CD4-positive, CD25-positive, alpha-beta regulatory T cell (primary cell): ENCODE measurements at regions not wholly inside any gene's neighbourhood (a gene's known extent, or its start where the extent isn't known, plus 50 kb on each side); places are given as distances from the start of the nearest gene placed in this dataset.

Source experiments
- ATAC-seq, 2 donors: fragments of 150-1000 bp; cut with Tn5 transposase; one replicate each; pipeline ENCODE4 v1.10.0; 2021; ENCODE audit warnings: low read depth in 2 of 2, moderate number of reproducible peaks in 2 of 2, moderate library complexity in 1 of 2
- DNase-seq, 3 donors: peaks; one replicate each; pipeline versions ENCODE4 v3.0.0 to v3.0.0-alpha.2; 2012 to 2022; ENCODE audit warnings: mixed read lengths in 1 of 3
- H3K27ac ChIP-seq: one replicate; pipeline ENCODE4 v1.7.0; 2013; ENCODE audit warnings: mild to moderate bottlenecking, low read length; ENCODE audit not compliant: insufficient read depth, poor library complexity, severe bottlenecking
- H3K27me3 ChIP-seq: one replicate; pipeline ENCODE4 v1.7.0; 2013; ENCODE audit warnings: low read length; ENCODE audit not compliant: control insufficient read depth, insufficient read depth
- H3K36me3 ChIP-seq: one replicate; pipeline ENCODE4 v1.7.0; 2013; ENCODE audit warnings: mild to moderate bottlenecking, low read length, moderate library complexity; ENCODE audit not compliant: control insufficient read depth, insufficient read depth
- H3K4me1 ChIP-seq: 2 replicates; pipeline ENCODE4 v1.7.0; 2013; ENCODE audit warnings: mild to moderate bottlenecking, low read length; ENCODE audit not compliant: insufficient read depth, control insufficient read depth, poor library complexity, severe bottlenecking
- H3K4me3 ChIP-seq: one replicate; pipeline ENCODE4 v1.7.0; 2013; ENCODE audit warnings: low read depth, mild to moderate bottlenecking, low read length, moderate library complexity
- H3K9me3 ChIP-seq, 2 experiments: 1 replicate in 1 of 2; 2 replicates in 1 of 2; pipeline ENCODE4 v1.7.0; 2013; ENCODE audit warnings: low read length in 2 of 2, mild to moderate bottlenecking in 1 of 2, moderate library complexity in 1 of 2; ENCODE audit not compliant: control insufficient read depth in 2 of 2
- H3K27ac Mint-ChIP-seq, 3 donors: one replicate each; pipeline ENCODE4 v1.8.0; 2020 to 2022; ENCODE audit warnings: mild to moderate bottlenecking in 3 of 3, mixed read lengths in 3 of 3, moderate library complexity in 2 of 3
- H3K27me3 Mint-ChIP-seq: one replicate; pipeline ENCODE4 v1.8.0; 2022; ENCODE audit warnings: mild to moderate bottlenecking, mixed read lengths
- H3K36me3 Mint-ChIP-seq: one replicate; pipeline ENCODE4 v1.8.0; 2020; ENCODE audit warnings: mixed read lengths
- H3K4me1 Mint-ChIP-seq, 4 donors: one replicate each; pipeline ENCODE4 v1.8.0; 2020 to 2022; ENCODE audit warnings: mixed read lengths in 4 of 4, mild to moderate bottlenecking in 1 of 4
- H3K4me3 Mint-ChIP-seq, 4 donors: one replicate each; pipeline ENCODE4 v1.8.0; 2020 to 2022; ENCODE audit warnings: mild to moderate bottlenecking in 4 of 4, mixed read lengths in 4 of 4, moderate library complexity in 3 of 4
- H3K9me3 Mint-ChIP-seq, 7 donors: one replicate each; pipeline ENCODE4 v1.8.0; 2020 to 2022; ENCODE audit warnings: mixed read lengths in 7 of 7, mild to moderate bottlenecking in 3 of 7, moderate library complexity in 2 of 7

GRCh38 chr2:235399895-235400294 lies 93.9 kb upstream of the AGAP1 start:
- no peak overlapping the region for H3K27ac Mint-ChIP-seq
- no peak overlapping the region for H3K4me3 ChIP-seq
- no peaks in the 10 kb centered on the region for H3K36me3 Mint-ChIP-seq
- no peaks in the 10 kb centered on the region for H3K4me1 ChIP-seq
- no peaks in the 10 kb centered on the region for H3K27me3 ChIP-seq
- no peak overlapping the region for H3K27ac ChIP-seq
- peaks cover 13% of the 10 kb centered on the region for H3K27me3 Mint-ChIP-seq
- H3K9me3 ChIP-seq, result peaks cover 0 to 2% of the 10 kb centered on the region in 2 experiments
- ATAC-seq (no peak), DNase-seq (no peak)
- no peaks in the 10 kb centered on the region for H3K36me3 ChIP-seq
- no peak overlapping the region for H3K4me3 Mint-ChIP-seq
- peaks cover 0 to 7% (median 0%) of the 10 kb centered on the region in 4 donors for H3K4me1 Mint-ChIP-seq
- H3K9me3 Mint-ChIP-seq, result peaks cover 0 to 5% (median 3%) of the 10 kb centered on the region in 7 donors

GRCh38 chr2:235402422-235402821 lies 91.4 kb upstream of the AGAP1 start:
- H3K27ac Mint-ChIP-seq, result no peak overlapping the region
- DNase-seq (no peak), ATAC-seq (no peak)
- peaks cover 8% of the 10 kb centered on the region for H3K27me3 Mint-ChIP-seq
- H3K4me1 Mint-ChIP-seq, result no peaks in the 10 kb centered on the region
- no peak overlapping the region for H3K4me3 ChIP-seq
- no peaks in the 10 kb centered on the region for H3K27me3 ChIP-seq
- H3K36me3 ChIP-seq, result no peaks in the 10 kb centered on the region
- H3K9me3 Mint-ChIP-seq, result peaks cover 0 to 5% (median 0%) of the 10 kb centered on the region in 7 donors
- no peak overlapping the region for H3K4me3 Mint-ChIP-seq
- peaks cover 0 to under 1% of the 10 kb centered on the region in 2 experiments for H3K9me3 ChIP-seq
- H3K36me3 Mint-ChIP-seq, result no peaks in the 10 kb centered on the region
- H3K4me1 ChIP-seq, result no peaks in the 10 kb centered on the region
- H3K27ac ChIP-seq, result no peak overlapping the region

DNA sequence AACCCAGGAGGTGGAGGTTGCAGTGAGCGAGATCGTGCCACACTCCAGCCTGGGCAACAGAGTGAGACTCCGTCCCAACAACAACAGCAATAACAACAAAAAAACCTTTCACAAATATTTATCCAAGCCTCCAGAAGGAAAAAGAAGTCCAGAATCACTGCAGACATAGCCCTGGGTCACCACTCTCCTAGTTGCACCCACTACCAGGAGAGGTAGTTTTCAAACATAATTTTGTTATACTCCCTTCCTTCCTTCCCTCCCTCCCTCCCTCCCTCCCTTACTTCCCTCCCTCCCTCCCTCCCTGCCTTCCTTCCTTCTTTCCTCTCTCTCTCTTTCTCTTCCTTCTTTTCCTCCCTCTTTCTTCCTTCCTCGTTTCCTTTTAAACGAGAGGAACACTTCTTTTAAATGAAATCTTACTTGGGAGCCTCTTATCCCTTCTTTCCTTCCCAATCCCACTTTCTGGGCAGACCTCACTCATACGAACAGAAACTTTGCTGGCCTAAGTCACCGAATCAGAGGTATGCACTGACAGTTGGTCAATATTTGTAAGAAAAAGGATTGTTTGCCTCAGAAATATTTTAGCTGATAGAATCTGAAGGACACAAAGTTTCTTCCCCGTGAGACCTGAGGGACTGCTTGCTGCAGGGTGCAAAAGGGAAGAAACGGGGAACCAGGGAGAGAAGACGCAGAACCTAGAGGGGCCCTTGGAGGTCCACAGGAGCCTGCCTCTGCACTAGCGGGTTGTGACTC lies 88.1 kb upstream of the AGAP1 start:
- Histone ChIP-seq H3K27ac (no peak overlapping the region), H3K27me3 (no peaks in the 10 kb centered on the region), H3K4me1 (no peaks in the 10 kb centered on the region), H3K9me3 (no peaks in the 10 kb centered on the region), H3K4me3 (no peak overlapping the region), H3K36me3 (no peaks in the 10 kb centered on the region)
- DNase-seq, result no peak
- no peaks in the 10 kb centered on the region for H3K36me3 Mint-ChIP-seq
- H3K27ac Mint-ChIP-seq, result no peak overlapping the region
- peaks cover 8% of the 10 kb centered on the region for H3K27me3 Mint-ChIP-seq
- ATAC-seq, result no peak
- no peak overlapping the region for H3K4me3 Mint-ChIP-seq
- H3K4me1 Mint-ChIP-seq, result no peaks in the 10 kb centered on the region
- H3K9me3 Mint-ChIP-seq, result peaks cover 0 to 7% (median 0%) of the 10 kb centered on the region in 7 donors

DNA sequence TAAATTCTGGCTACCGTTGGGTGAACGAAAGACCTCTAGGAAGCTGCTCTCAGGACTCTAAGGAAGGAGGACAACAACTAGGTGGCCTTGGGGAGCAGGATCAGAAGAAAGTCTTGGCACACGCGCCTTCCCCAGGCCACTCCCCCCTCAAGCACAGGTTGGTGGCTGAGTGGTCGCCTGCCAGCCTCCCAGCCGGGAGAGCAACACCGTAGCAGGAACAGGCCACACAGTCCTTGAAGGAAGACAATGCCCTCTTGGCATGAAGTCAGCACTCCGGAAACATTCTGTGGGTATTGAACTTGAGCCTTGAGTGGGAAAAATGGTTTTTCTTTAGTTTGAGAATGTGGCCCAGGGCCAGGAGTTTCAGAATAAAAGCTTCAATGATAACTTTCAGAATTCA lies 87.4 kb upstream of the AGAP1 start:
- Histone ChIP-seq H3K9me3 (no peaks in the 10 kb centered on the region), H3K4me1 (no peaks in the 10 kb centered on the region), H3K4me3 (no peak overlapping the region), H3K36me3 (no peaks in the 10 kb centered on the region), H3K27me3 (no peaks in the 10 kb centered on the region), H3K27ac (no peak overlapping the region)
- no peak overlapping the region for H3K27ac Mint-ChIP-seq
- peaks cover 0 to 3% (median 0%) of the 10 kb centered on the region in 7 donors for H3K9me3 Mint-ChIP-seq
- ATAC-seq (no peak), DNase-seq (no peak)
- no peaks in the 10 kb centered on the region for H3K36me3 Mint-ChIP-seq
- H3K27me3 Mint-ChIP-seq, result peaks cover 8% of the 10 kb centered on the region
- no peaks in the 10 kb centered on the region for H3K4me1 Mint-ChIP-seq
- no peak overlapping the region for H3K4me3 Mint-ChIP-seq

DNA sequence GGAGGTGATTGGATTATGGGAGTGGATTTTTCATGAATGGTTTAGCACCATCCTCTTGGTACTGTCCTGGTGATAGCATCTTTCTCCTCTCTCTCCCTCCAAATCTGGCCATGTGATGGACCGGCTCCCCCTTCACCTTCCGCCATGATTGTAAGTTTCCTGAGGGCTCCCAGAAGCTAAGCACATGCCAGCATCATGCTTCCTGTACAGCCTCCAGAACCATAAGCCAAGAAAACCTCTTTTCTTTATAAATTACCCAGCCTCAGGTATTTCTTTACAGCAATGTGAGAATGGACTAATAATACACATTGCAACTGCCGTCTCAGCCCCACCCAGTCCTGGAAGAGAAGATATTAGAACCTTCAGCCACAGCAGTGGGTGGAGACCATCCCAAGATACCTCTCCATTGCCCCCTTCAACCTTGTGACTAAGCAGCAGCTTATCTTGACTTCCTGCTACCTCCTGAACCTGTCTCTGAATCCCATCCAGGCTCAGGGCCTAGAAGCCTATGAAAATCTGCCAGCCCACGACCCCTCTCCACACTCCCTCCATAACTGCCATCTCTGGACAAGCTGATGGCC lies 81.8 kb upstream of the AGAP1 start:
- H3K27ac Mint-ChIP-seq, result peak overlapping the region in 1 of 3 donors; percentile 44
- no peaks in the 10 kb centered on the region for H3K4me1 Mint-ChIP-seq
- ATAC-seq (no peak), DNase-seq (no peak)
- Histone ChIP-seq H3K36me3 (no peaks in the 10 kb centered on the region), H3K27me3 (no peaks in the 10 kb centered on the region), H3K9me3 (no peaks in the 10 kb centered on the region), H3K4me3 (no peak overlapping the region), H3K27ac (no peak overlapping the region), H3K4me1 (no peaks in the 10 kb centered on the region)
- H3K9me3 Mint-ChIP-seq, result peaks cover 0 to 10% (median 0%) of the 10 kb centered on the region in 7 donors
- no peaks in the 10 kb centered on the region for H3K27me3 Mint-ChIP-seq
- H3K4me3 Mint-ChIP-seq, result no peak overlapping the region
- no peaks in the 10 kb centered on the region for H3K36me3 Mint-ChIP-seq

GRCh38 chr2:235413064-235413463 lies 80.8 kb upstream of the AGAP1 start:
- Histone ChIP-seq H3K27ac (no peak overlapping the region), H3K4me3 (no peak overlapping the region), H3K9me3 (no peaks in the 10 kb centered on the region), H3K27me3 (no peaks in the 10 kb centered on the region), H3K4me1 (no peaks in the 10 kb centered on the region), H3K36me3 (no peaks in the 10 kb centered on the region)
- no peak overlapping the region for H3K27ac Mint-ChIP-seq
- H3K27me3 Mint-ChIP-seq, result peaks cover 4% of the 10 kb centered on the region
- no peaks in the 10 kb centered on the region for H3K36me3 Mint-ChIP-seq
- peaks cover 0 to 10% (median 0%) of the 10 kb centered on the region in 7 donors for H3K9me3 Mint-ChIP-seq
- DNase-seq, result no peak
- no peaks in the 10 kb centered on the region for H3K4me1 Mint-ChIP-seq
- ATAC-seq, result no peak
- H3K4me3 Mint-ChIP-seq, result no peak overlapping the region

- Mint-ChIP-seq H3K4me3 (no peak overlapping the region), H3K36me3 (no peaks in the 10 kb centered on the region), H3K27me3 (peaks cover 8% of the 10 kb centered on the region), H3K4me1 (no peaks in the 10 kb centered on the region), H3K27ac (no peak overlapping the region), H3K9me3 (peaks cover 0 to 10% (median 0%) of the 10 kb centered on the region in 7 donors)
- no peaks in the 10 kb centered on the region for H3K27me3 ChIP-seq
- H3K4me1 ChIP-seq, result no peaks in the 10 kb centered on the region
- no peaks in the 10 kb centered on the region for H3K36me3 ChIP-seq
- no peak for ATAC-seq
- H3K4me3 ChIP-seq, result no peak overlapping the region
- no peak overlapping the region for H3K27ac ChIP-seq
- no peaks in the 10 kb centered on the region for H3K9me3 ChIP-seq
- DNase-seq, result no peak
Measured at GRCh38 chr2:235414422-235414821, 79.4 kb upstream of the AGAP1 start.
